GM13977 (cell line): ENCODE measurements at regions not wholly inside any gene's neighbourhood (a gene's known extent, or its start where the extent isn't known, plus 50 kb on each side); places are given as distances from the start of the nearest gene placed in this dataset.
"Not testable (repeated sequence)": the region's sequence is repeated elsewhere in the genome, so short reads cannot be mapped to it uniquely, and the experiment has no call there.

Source experiments
- DNase-seq: peaks from one replicate; pipeline ENCODE4 v3.0.0; 2012; ENCODE audit warnings: low spot score
- in situ Hi-C: fragments of 300-500 bp; cut with MboI; formaldehyde crosslinking; loops from one replicate; pipeline ENCODE4 v1.12.0; 2022; ENCODE audit warnings: low sequenced_read_pairs, low pct_unique_long_range_greater_than_20kb, mixed read lengths, inconsistent platforms; ENCODE audit not compliant: unreplicated experiment
- TF ChIP-seq, protein P1 (sequence below): IDR thresholded peaks from 2 replicates; pipeline ENCODE4 v1.5.1; 2012; ENCODE audit warnings: mild to moderate bottlenecking, control low read depth; ENCODE audit not compliant: insufficient read depth; ENCODE audit errors: extremely low read depth, missing control alignments

DNA sequence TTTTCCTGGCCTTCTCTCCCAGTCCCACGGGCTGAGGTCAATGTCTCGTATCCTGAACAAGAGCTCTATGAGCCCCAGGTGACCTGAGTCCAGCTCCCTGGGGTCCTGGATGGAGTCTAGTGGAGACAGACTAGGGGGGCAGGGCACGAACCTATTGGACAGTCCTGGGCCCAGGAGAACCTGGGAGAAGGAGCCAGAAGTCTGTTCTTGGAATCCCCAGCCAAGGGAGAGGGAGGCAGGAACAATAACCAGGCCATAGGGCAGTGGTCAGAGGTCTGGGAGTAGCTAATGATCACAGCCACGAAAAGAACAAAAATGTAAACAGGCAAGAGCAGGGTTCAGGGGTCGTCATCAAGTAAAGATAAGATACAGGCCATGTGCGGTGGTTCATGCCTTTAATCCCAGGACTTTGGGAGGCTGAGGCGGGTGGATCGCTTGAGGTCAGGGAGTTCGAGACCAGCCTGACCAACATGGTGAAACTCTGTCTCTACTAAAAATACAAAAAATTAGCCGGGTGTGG is 60.8 kb downstream of the COPRS start:
- in situ Hi-C loops, result no loop called here
- no peak for DNase-seq
- TF ChIP-seq, protein P1, sequence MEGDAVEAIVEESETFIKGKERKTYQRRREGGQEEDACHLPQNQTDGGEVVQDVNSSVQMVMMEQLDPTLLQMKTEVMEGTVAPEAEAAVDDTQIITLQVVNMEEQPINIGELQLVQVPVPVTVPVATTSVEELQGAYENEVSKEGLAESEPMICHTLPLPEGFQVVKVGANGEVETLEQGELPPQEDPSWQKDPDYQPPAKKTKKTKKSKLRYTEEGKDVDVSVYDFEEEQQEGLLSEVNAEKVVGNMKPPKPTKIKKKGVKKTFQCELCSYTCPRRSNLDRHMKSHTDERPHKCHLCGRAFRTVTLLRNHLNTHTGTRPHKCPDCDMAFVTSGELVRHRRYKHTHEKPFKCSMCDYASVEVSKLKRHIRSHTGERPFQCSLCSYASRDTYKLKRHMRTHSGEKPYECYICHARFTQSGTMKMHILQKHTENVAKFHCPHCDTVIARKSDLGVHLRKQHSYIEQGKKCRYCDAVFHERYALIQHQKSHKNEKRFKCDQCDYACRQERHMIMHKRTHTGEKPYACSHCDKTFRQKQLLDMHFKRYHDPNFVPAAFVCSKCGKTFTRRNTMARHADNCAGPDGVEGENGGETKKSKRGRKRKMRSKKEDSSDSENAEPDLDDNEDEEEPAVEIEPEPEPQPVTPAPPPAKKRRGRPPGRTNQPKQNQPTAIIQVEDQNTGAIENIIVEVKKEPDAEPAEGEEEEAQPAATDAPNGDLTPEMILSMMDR, result no peak

DNA sequence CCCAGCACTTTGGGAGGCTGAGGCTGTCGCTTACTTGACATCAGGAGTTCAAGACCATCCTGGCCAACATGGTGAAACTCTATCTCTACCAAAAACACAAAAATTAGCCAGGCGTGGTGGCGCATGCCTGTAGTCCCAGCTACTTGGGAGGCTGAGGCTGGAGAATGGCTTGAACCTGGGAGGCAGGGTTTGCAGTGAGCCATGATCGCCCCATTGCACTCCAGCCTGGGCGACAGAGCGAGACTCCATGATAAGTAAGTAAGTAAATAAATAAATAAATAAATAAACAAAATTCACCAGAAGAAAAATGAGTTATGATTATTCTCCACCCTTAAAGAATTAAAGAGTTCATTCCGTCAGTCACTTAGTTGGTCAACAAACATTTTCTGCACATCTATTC is 63.1 kb downstream of the COPRS start:
- in situ Hi-C loops, DNase-seq: not testable (repeated sequence)

DNA sequence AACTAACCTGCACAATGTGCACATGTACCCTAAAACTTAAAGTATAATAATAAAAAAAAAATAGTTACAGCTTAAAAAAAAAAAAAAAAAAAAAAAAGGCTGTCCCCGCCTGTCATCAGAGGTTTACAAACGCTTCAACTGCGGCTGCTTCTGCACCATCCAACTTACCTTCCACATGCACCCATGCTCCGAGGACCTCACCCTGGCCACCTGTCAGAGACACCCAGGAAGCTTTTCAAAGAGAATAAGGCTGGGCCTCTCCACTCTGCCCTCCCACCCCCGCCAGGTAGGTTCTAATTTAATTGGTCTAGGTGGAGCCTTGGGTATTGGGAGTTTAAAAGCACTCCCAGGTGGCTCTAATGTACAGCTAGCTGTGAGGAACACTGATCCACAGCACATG is 64.9 kb downstream of the COPRS start:
- TF ChIP-seq, protein P1, result no peak
- DNase-seq, result no peak
- in situ Hi-C loops, result no loop called here

DNA sequence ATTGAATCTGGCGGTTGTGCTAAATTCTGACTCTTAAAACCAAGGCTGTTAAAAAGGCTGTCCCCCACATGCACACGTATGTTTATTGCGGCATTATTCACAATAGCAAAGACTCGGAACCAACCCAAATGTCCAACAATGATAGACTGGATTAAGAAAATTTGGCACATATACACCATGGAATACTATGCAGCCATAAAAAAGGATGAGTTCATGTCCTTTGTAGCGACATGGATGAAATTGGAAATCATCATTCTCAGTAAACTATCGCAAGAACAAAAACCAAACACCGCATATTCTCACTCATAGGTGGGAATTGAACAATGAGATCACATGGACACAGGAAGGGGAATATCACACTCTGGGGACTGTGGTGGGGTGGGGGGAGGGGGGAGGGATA is 65.4 kb downstream of the COPRS start:
- in situ Hi-C loops, DNase-seq: not testable (repeated sequence)

DNA sequence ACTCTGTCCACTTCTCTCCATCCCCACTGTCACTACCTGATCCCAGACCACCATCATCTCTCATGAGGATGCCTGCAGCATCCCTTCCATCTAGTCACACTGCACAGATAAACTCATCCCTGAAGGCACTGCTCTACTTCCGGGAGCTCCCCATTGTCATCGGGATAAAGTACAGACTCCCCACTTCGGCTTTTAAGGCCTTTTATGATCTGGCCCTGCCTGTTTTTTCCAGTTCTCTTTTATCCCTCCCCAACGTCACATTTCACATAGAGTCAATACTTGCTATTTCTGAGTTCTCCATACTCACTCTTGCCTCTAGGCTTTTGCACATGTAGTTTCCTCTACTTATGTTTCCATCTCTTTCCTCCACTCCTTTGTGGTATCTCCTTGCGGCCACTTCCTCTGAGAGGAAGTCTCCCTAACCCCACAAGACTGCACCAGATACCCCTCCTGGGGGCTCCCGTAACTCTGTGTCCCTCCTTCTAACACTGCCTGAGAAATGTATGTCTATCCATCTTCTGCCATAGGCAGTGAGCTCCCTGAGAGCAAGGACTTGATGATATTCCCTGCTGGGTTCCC is 66.9 kb downstream of the COPRS start:
- TF ChIP-seq, protein P1, result no peak
- in situ Hi-C loops, result no loop called here
- no peak for DNase-seq

DNA sequence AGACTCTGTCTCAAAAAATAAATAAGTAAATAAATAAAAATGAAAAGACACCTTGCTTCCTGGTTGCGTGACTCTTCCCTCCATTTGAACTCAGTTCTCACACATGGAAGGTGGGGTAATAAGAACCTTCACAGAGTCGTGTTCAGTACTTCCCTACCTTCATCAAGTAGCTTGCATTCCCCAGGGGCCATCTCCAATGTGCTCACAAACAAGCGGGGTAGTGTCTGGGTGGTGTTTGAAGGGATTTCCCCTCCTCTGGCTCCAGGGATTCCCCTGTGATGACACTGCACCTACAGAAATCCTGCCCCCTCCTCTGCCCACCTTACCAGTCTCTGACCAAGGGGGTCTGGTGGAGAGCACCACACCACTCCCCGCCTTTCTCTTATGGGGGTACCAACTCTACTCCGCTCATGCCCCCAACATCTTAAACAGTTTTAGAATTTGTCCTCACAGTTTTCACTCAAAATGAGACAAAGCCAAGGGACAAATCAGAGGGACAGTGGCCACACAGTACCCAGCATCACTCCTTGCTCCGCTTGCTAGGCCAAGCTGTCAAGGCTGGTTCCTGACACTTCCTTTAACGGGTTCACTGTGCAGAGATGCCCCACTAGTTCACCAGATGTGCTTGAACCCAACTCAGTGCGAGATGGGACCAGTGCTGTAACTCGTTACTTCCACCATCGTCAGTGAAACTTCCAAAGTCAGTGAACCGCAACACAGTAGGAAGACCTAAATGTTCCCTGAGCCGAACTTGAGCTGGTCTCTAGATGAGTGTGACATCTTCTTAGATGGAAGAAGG is 69.1 kb downstream of the COPRS start:
- TF ChIP-seq, protein P1, result no peak
- in situ Hi-C loops, result no loop called here
- DNase-seq, result peak; percentile 56

DNA sequence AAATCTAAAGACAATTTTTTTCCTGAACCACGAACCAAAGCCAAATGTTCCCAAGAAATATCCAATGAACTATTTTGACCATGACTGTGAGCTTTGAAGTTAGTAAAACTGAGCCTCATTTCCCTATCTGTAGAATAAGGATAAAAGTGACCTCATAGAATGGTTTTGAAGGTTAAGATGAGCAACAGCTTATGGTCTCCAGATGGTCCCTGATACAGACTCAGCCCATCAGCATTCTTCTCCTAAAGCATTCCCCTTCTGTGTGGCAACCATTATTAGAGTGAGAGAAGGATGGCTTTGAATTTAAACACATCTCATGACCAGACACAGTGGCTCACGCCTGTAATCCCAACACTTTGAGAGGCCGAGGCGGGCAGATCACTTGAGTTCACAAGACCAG is 70.1 kb downstream of the COPRS start:
- no peak for DNase-seq
- TF ChIP-seq, protein P1, result no peak
- in situ Hi-C loops, result no loop called here
